Effector memory CD4-positive, alpha-beta T cell (primary cell): ENCODE measurements at regions not wholly inside any gene's neighbourhood (a gene's known extent, or its start where the extent isn't known, plus 50 kb on each side); places are given as distances from the start of the nearest gene placed in this dataset.
"Not testable (repeated sequence)": the region's sequence is repeated elsewhere in the genome, so short reads cannot be mapped to it uniquely, and the experiment has no call there.

Experiments
- DNase-seq, 3 donors: peaks; one replicate each; pipeline ENCODE4 v3.0.0-alpha.2; 2020
- H3K27ac ChIP-seq: 2 replicates; pipeline ENCODE4 v1.7.0; 2013; ENCODE audit warnings: mild to moderate bottlenecking, low read length, moderate library complexity; ENCODE audit not compliant: insufficient read depth, poor library complexity, severe bottlenecking
- H3K27me3 ChIP-seq: replicated peaks from 2 replicates; pipeline ENCODE4 v1.7.0; 2013; ENCODE audit warnings: mild to moderate bottlenecking, low read length; ENCODE audit not compliant: insufficient read depth, control insufficient read depth, poor library complexity, severe bottlenecking
- H3K36me3 ChIP-seq: 2 replicates; pipeline ENCODE4 v1.7.0; 2013; ENCODE audit warnings: mild to moderate bottlenecking, low read length, moderate library complexity; ENCODE audit not compliant: control insufficient read depth, insufficient read depth
- H3K4me1 ChIP-seq: 2 replicates; pipeline ENCODE4 v1.7.0; 2013; ENCODE audit warnings: low read length, mild to moderate bottlenecking; ENCODE audit not compliant: control insufficient read depth, insufficient read depth, poor library complexity, severe bottlenecking
- H3K4me3 ChIP-seq: 2 replicates; pipeline ENCODE4 v1.7.0; 2013; ENCODE audit warnings: low read length, low read depth, mild to moderate bottlenecking; ENCODE audit not compliant: insufficient read depth, poor library complexity, severe bottlenecking
- H3K9me3 ChIP-seq: 2 replicates; pipeline ENCODE4 v1.7.0; 2013; ENCODE audit warnings: mild to moderate bottlenecking, low read length, moderate library complexity; ENCODE audit not compliant: control insufficient read depth

DNA sequence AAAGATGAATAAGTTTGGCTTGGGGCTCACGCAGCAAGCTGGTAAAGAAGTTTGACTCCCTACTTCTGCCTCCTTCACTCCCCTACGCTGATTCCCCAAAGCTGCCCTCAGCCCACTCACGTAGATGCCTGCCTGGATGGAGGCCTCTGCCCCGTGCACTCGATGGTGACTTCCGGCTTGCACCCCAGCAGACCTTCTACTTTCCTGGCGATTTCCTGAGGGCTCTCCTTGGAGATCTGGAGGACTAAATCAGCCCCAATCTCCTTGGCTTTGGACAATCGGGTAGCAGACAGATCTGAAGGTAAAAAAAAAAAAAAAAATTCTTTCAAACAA, 95.0 kb downstream of the TRIM69 start:
- not testable (repeated sequence) for H3K9me3 ChIP-seq, H3K27ac ChIP-seq, H3K27me3 ChIP-seq, DNase-seq, H3K4me1 ChIP-seq, H3K36me3 ChIP-seq, H3K4me3 ChIP-seq

DNA sequence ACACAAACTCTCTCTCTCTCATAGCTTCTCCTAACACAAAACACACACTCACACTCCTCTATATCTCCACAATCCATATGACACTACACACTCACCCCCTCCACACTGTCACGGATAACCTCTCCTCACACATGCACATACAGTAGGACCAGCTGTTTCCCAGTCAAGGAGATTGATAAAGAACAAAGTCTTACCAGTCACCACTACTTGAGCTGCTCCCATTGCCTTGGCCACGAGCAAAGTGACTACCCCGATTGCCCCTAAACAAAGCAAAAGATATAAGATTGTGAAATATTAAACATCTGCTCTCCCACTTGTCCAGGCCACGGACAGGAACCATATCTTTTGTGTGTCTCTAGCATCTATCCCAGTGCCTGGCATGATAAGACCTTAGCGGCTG, 95.8 kb downstream of the TRIM69 start:
- H3K27me3 ChIP-seq, H3K36me3 ChIP-seq, DNase-seq, H3K27ac ChIP-seq, H3K4me3 ChIP-seq, H3K9me3 ChIP-seq, H3K4me1 ChIP-seq: not testable (repeated sequence)

DNA sequence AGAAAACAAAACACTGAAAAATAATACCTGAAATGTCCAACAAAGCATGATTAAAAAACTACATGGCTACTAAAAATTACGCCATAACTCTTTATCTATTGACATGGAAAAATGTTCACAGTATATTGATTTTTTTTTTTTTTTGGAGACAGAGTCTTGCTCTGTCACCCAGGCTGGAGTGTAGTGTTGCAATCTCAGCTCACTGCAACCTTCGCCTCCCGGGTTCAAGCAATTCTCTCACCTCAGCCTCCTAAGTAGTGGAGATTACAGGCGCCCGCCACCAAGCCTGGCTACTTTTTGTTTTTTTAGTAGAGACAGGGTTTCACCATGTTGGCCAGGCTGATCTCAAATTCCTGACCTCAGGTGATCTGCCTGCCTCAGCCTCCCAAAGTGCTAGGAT, 96.8 kb downstream of the TRIM69 start:
- H3K27ac ChIP-seq, DNase-seq: not testable (repeated sequence)

DNA sequence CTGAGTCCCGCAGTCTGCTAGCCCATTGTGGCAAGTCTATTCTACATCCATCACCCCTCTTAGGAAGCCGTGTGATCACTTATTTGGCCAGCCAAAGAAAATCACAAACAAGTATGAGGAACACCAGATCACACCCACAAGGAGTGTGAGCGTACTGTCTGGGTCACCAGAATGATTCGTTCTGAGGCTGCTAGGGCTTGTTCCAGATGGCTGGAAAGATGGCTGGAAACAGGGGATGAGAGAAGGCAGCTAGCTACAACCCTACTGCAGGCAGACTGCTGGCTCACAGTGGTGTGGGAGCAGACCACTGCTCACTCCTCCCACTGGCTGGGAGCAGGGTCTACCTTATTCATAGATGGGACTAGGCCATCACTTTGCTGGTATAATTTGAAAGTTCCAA, 97.4 kb downstream of the TRIM69 start:
- not testable (repeated sequence) for H3K36me3 ChIP-seq, H3K4me3 ChIP-seq, H3K9me3 ChIP-seq, H3K27ac ChIP-seq, H3K27me3 ChIP-seq, DNase-seq, H3K4me1 ChIP-seq

More for the DNA sequence above, 96.8 kb downstream of the TRIM69 start:
- not testable (repeated sequence) for H3K4me3 ChIP-seq, H3K36me3 ChIP-seq, H3K9me3 ChIP-seq, H3K4me1 ChIP-seq, H3K27me3 ChIP-seq

DNA sequence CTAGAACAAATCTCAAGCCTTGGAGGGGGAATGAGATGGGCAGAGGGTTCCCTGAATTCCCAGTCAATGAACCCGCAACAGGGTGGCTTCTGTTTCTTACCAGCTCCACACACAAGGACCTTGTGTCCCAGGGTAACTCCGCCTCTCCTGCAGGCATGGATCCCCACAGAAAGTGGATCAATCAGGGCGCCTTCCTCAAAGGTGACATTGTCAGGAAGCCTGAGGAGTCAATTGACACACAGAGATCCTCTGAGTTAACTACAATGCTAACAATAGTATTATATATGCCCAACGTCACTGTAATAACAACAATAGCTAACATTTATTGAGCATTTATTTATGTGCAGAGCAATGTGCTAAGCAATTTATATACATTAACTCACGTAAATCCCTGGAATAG, 98.8 kb downstream of the TRIM69 start:
- H3K27ac ChIP-seq, H3K9me3 ChIP-seq, H3K4me1 ChIP-seq, H3K27me3 ChIP-seq, H3K4me3 ChIP-seq, DNase-seq, H3K36me3 ChIP-seq: not testable (repeated sequence)

DNA sequence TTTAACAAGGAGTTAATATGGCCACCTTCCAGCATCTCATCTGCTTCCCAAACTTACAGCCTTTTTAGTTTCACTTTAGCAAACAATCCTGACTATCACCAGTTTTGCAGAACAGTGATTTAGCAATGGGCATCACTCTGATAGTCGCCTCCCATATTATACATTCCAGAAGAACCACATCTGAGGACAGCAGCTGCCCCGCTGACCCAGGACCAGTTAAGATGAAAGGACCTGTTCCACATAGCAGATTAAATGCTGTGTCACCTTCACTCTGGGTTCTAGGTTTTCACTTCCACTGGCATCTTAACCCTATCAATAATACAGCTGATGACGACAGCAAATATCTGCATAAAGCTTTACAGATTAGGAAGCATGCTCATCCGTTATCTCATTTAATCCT, 99.8 kb downstream of the TRIM69 start:
- no peaks in the 10 kb centered on the region for H3K4me1 ChIP-seq
- DNase-seq, result no peak
- no peak overlapping the region for H3K4me3 ChIP-seq
- no peak overlapping the region for H3K27ac ChIP-seq
- H3K27me3 ChIP-seq, result no peaks in the 10 kb centered on the region
- no peaks in the 10 kb centered on the region for H3K36me3 ChIP-seq
- H3K9me3 ChIP-seq, result no peaks in the 10 kb centered on the region

DNA sequence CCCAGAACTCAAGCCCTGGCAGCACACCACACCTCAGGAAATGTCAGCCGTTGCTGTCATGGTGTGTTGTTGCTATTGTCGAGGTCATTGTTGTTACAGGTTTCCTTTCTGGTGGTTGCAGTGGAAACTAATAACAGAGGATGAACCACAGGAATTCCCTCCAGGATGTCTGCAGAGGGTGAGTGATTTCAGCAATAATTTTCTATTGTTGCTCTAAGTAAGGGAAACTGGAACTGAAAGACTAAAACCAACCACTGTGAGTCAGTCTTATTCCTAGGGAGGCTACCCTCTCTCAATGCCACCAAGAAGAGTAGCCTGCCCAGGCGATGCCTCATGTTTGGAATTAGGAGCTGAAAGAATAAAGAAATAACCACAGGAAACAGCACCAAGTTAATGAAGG, 102.6 kb downstream of the TRIM69 start:
- H3K36me3 ChIP-seq, H3K27ac ChIP-seq, H3K27me3 ChIP-seq, H3K4me1 ChIP-seq, H3K4me3 ChIP-seq, H3K9me3 ChIP-seq, DNase-seq: not testable (repeated sequence)

DNA sequence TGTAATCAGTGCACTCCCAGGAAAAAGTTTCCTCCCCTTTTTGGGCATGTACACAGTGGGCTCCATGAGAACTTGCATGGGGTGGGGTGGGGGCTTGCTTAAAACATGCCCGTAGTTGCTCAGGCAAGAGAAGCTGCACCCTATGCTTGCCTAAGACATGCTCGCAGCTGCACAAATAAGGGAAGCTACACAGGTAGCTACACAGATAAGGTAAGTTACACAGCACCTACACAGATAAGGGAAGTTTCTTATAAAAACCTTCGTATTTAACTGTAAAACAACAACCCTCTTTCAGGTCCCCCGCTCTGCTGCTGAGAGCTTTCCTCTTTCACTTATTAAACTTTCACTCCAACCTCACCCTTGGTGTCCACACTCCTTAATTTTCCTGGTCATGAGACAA, 105.4 kb downstream of the TRIM69 start:
- not testable (repeated sequence) for H3K4me1 ChIP-seq, DNase-seq, H3K27ac ChIP-seq, H3K27me3 ChIP-seq, H3K36me3 ChIP-seq, H3K4me3 ChIP-seq, H3K9me3 ChIP-seq

DNA sequence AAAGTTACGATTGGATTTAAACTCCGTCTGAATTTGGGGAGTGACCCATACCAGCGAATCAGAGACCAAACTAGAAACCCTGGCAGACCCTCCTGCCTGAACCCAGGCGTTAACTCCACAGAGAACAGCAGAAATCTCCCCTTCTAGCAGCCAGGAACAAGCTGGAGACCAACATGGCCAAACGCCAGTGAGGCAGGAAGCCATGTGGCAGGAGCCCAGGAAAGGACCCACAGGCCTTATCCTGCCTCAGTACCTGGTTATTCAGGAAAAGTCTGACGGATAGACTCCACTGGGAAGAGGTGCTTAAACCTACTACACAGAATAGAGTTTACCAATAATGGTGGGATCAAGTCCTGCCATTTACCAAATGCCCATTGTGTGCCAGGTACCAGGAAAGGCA, 106.6 kb downstream of the TRIM69 start:
- not testable (repeated sequence) for DNase-seq, H3K9me3 ChIP-seq, H3K4me1 ChIP-seq, H3K27ac ChIP-seq, H3K27me3 ChIP-seq, H3K36me3 ChIP-seq, H3K4me3 ChIP-seq

DNA sequence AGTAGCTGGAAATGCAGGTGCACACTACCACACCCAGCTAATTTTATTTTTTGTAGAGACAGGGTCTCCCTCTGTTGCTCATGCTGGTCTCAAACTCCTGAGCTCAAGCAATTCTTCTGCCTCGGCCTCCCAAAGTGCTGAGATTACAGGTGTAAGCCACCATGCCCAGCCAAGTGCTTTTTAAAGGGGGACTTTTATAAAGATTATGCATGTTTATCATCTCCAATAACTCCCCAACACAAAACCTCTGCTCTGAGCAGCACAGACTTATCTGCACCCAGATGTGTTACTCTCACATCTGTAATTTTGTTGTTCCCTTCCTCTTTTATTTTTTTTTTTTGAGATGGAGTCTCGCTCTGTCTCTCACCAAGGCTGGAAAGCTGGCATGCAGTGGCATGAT, 108.6 kb downstream of the TRIM69 start:
- H3K27me3 ChIP-seq, result not testable (repeated sequence)

DNA sequence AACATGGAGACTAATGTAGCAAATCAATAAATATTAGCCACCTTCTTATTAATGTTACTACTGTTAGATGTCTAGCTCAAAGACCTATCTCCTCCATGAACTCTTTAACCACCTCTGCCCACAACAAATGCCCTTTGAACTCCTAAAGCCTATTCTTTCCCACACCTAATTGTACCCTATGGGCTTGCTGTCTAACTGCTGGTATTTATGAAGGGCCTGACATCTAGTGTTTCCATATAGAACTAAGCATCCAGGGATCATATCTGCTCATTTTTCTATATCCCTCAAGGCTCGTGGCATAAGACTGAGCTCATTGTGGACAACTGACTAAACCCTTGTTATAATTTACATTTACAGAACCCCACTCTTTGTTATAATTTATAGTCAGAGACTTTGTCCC, 109.8 kb downstream of the TRIM69 start:
- H3K27ac ChIP-seq, H3K4me1 ChIP-seq, H3K27me3 ChIP-seq, H3K36me3 ChIP-seq, H3K9me3 ChIP-seq, DNase-seq, H3K4me3 ChIP-seq: not testable (repeated sequence)

More for the DNA sequence above, 108.6 kb downstream of the TRIM69 start:
- not testable (repeated sequence) for H3K27ac ChIP-seq, H3K4me1 ChIP-seq, H3K36me3 ChIP-seq, H3K9me3 ChIP-seq, H3K4me3 ChIP-seq, DNase-seq
